CD14-positive monocyte (primary cell): ENCODE measurements at regions not wholly inside any gene's neighbourhood (a gene's known extent, or its start where the extent isn't known, plus 50 kb on each side); places are given as distances from the start of the nearest gene placed in this dataset.
"Not testable (repeated sequence)": the region's sequence is repeated elsewhere in the genome, so short reads cannot be mapped to it uniquely, and the experiment has no call there.

Experiments used
- DNase-seq, 3 donors: peaks; one replicate each; pipeline ENCODE4 v3.0.0-alpha.2; 2011 to 2022
- H2AFZ ChIP-seq: 2 replicates; pipeline ENCODE4 v1.6.0; 2012; ENCODE audit warnings: mild to moderate bottlenecking, low read depth, low read length, inconsistent platforms; ENCODE audit not compliant: insufficient read depth, poor library complexity, severe bottlenecking
- H3K27ac ChIP-seq, 2 donors: 1 replicate in 1 of 2; 2 replicates in 1 of 2; pipeline ENCODE4 v1.5.1; 2012 to 2013; ENCODE audit warnings: low read length in 2 of 2, control low read depth in 1 of 2, inconsistent platforms in 1 of 2, low read depth in 1 of 2, mild to moderate bottlenecking in 1 of 2
- H3K27me3 ChIP-seq, 2 donors: one replicate each; pipeline versions ENCODE4 v1.6.0 to v1.6.1; 2011 to 2013; ENCODE audit warnings: low read length in 2 of 2; ENCODE audit not compliant: control insufficient read depth in 2 of 2, insufficient read depth in 2 of 2
- H3K36me3 ChIP-seq, 2 donors: replicated peaks in 1 of 2; 1 replicate in 1 of 2; 2 replicates in 1 of 2; pipeline versions ENCODE4 v1.5.1 to v1.6.1; 2012 to 2013; ENCODE audit warnings: low read length in 2 of 2, control low read depth in 1 of 2, inconsistent platforms in 1 of 2, mild to moderate bottlenecking in 1 of 2; ENCODE audit not compliant: insufficient read depth in 2 of 2, control insufficient read depth in 1 of 2
- H3K4me1 ChIP-seq, 2 donors: 1 replicate in 1 of 2; 2 replicates in 1 of 2; pipeline versions ENCODE4 v1.5.1 to v1.6.1; 2012 to 2013; ENCODE audit warnings: low read length in 2 of 2, control low read depth in 1 of 2, inconsistent platforms in 1 of 2, mild to moderate bottlenecking in 1 of 2, moderate library complexity in 1 of 2; ENCODE audit not compliant: insufficient read depth in 2 of 2, control insufficient read depth in 1 of 2
- H3K4me2 ChIP-seq: replicated peaks from 2 replicates; pipeline ENCODE3; 2012; ENCODE audit warnings: low read length, moderate library complexity, mild to moderate bottlenecking; ENCODE audit not compliant: poor library complexity, severe bottlenecking; ENCODE audit errors: extremely low read depth
- H3K4me3 ChIP-seq, 3 experiments: fragments of 200-600 bp in 1 of 3; sonication (generic) in 1 of 3; replicated peaks in 1 of 3; 1 replicate in 2 of 3; 2 replicates in 1 of 3; pipeline ENCODE4 v1.5.1; 2011 to 2013; ENCODE audit warnings: low read length in 3 of 3, mild to moderate bottlenecking in 3 of 3, control low read depth in 2 of 3, low read depth in 2 of 3, inconsistent platforms in 1 of 3, moderate library complexity in 1 of 3
- H3K79me2 ChIP-seq: 2 replicates; pipeline ENCODE4 v1.6.0; 2012; ENCODE audit warnings: mild to moderate bottlenecking, control low read depth, inconsistent platforms, low read length, moderate library complexity; ENCODE audit not compliant: insufficient read depth
- H3K9ac ChIP-seq: 2 replicates; pipeline ENCODE4 v1.6.0; 2017; ENCODE audit warnings: low read length, mild to moderate bottlenecking; ENCODE audit not compliant: insufficient read depth, poor library complexity, severe bottlenecking
- H3K9me3 ChIP-seq, 2 donors: replicated peaks in 1 of 2; 1 replicate in 1 of 2; 2 replicates in 1 of 2; pipeline versions ENCODE4 v1.5.1 to v1.6.1; 2012 to 2013; ENCODE audit warnings: low read length in 2 of 2, control low read depth in 1 of 2; ENCODE audit not compliant: control insufficient read depth in 1 of 2, insufficient read depth in 1 of 2
- H4K20me1 ChIP-seq: 2 replicates; pipeline ENCODE4 v1.6.0; 2012; ENCODE audit warnings: mild to moderate bottlenecking, low read length, control low read depth, moderate library complexity; ENCODE audit not compliant: insufficient read depth
- H3K27ac Mint-ChIP-seq, 7 donors: one replicate each; pipeline ENCODE4 v1.8.0; 2020; ENCODE audit warnings: mild to moderate bottlenecking in 7 of 7, mixed read lengths in 7 of 7, moderate library complexity in 6 of 7, inconsistent platforms in 2 of 7
- H3K27me3 Mint-ChIP-seq, 3 donors: one replicate each; pipeline ENCODE4 v1.8.0; 2021 to 2022; ENCODE audit warnings: low read depth in 3 of 3, mild to moderate bottlenecking in 3 of 3, mixed read lengths in 3 of 3, moderate library complexity in 3 of 3, inconsistent platforms in 1 of 3
- H3K36me3 Mint-ChIP-seq, 2 donors: one replicate each; pipeline ENCODE4 v1.8.0; 2020; ENCODE audit warnings: mixed read lengths in 2 of 2, inconsistent platforms in 1 of 2, mild to moderate bottlenecking in 1 of 2
- H3K4me1 Mint-ChIP-seq: one replicate; pipeline ENCODE4 v1.8.0; 2020; ENCODE audit warnings: mild to moderate bottlenecking, mixed read lengths
- H3K4me3 Mint-ChIP-seq, 2 donors: one replicate each; pipeline ENCODE4 v1.8.0; 2020; ENCODE audit warnings: mild to moderate bottlenecking in 2 of 2, mixed read lengths in 2 of 2, moderate library complexity in 1 of 2
- H3K9me3 Mint-ChIP-seq, 7 donors: one replicate each; pipeline ENCODE4 v1.8.0; 2020 to 2022; ENCODE audit warnings: mixed read lengths in 7 of 7, mild to moderate bottlenecking in 6 of 7, moderate library complexity in 6 of 7, inconsistent platforms in 2 of 7
- CTCF ChIP-seq: fragments of 200-600 bp; IDR thresholded peaks from one replicate; pipeline ENCODE4 v1.8.0; 2022; ENCODE audit warnings: antibody characterized with exemption, mild to moderate bottlenecking
- WGBS: methylation state at CpG from one replicate; pipeline ENCODE4 v1.1.5; 2013; ENCODE audit warnings: missing lambda C conversion rate; ENCODE audit not compliant: insufficient coverage; 5-methylcytosine and 5-hydroxymethylcytosine counted together
- intact Hi-C, 2 donors: fragments of 100-400 bp; cut with micrococcal nuclease; formaldehyde crosslinking; loops; one replicate each; pipeline versions ENCODE4 v1.15.0 to v1.15.1; 2023

- WGBS, result 96% methylated on average over 16 of the region's 19 CpGs
- Histone ChIP-seq H3K9ac (no peak overlapping the region), H4K20me1 (no peaks in the 10 kb centered on the region), H3K9me3 (no peaks in the 10 kb centered on the region), H2AFZ (no peak overlapping the region), H3K4me1 (no peaks in the 10 kb centered on the region), H3K27ac (no peak overlapping the region), H3K4me3 (no peak overlapping the region), H3K79me2 (no peaks in the 10 kb centered on the region), H3K4me2 (no peak overlapping the region), H3K36me3 (no peaks in the 10 kb centered on the region), H3K27me3 (no peaks in the 10 kb centered on the region)
- Mint-ChIP-seq H3K4me3 (peak overlapping the region in 1 of 2 donors; percentile 24), H3K27ac (no peak overlapping the region), H3K4me1 (no peaks in the 10 kb centered on the region), H3K9me3 (peaks cover 0 to 2% (median 0%) of the 10 kb centered on the region in 7 donors), H3K27me3 (peaks cover 1 to 4% (median 2%) of the 10 kb centered on the region in 3 donors), H3K36me3 (no peaks in the 10 kb centered on the region)
- DNase-seq, result no peak
- intact Hi-C loops, result no loop called here
- TF ChIP-seq CTCF, result no peak
Observed at GRCh38 chr15:30816430-30816829, 87.3 kb upstream of the FAN1 start.

- Mint-ChIP-seq H3K36me3 (peaks cover 11 to 30% of the 10 kb centered on the region in 2 donors), H3K4me1 (peaks cover 15% of the 10 kb centered on the region), H3K4me3 (peak overlapping the region; percentile 96 to 99), H3K27ac (peak overlapping the region; percentile 76 to 93 (median 89))
- H4K20me1 ChIP-seq, H3K4me1 ChIP-seq, H3K27me3 ChIP-seq, intact Hi-C loops, H3K27me3 Mint-ChIP-seq, H3K9me3 ChIP-seq, H3K79me2 ChIP-seq, H3K36me3 ChIP-seq, H3K9me3 Mint-ChIP-seq: not testable (repeated sequence)
- 28% methylated on average over 15 of the region's 15 CpGs for WGBS
- Histone ChIP-seq H3K4me2 (peak overlapping the region; percentile 44), H3K27ac (peak overlapping the region in 1 of 2 donors; percentile 70), H3K4me3 (peak overlapping the region; percentile 42 to 71 (median 57)), H2AFZ (peak overlapping the region; percentile 68), H3K9ac (peak overlapping the region; percentile 49)
- peak; percentile 2 to 59 (median 24) for DNase-seq
Observed at GRCh38 chr15:30823068-30823813, 80.5 kb upstream of the FAN1 start.
